ENCODE measurements at regions not wholly inside any gene's neighbourhood (a gene's known extent, or its start where the extent isn't known, plus 50 kb on each side); places are given as distances from the start of the nearest gene placed in this dataset.

- no peak overlapping the region for H3K27ac Mint-ChIP-seq (ENCODE audit: unreplicated experiment)
- no peak for DNase-seq
- TF ChIP-seq CTCF (IDR thresholded peaks at IDR 0.05; ENCODE audit: partially characterized antibody, unreplicated experiment): no peak
- no peaks in the 10 kb centered on the region for H3K4me1 Mint-ChIP-seq (ENCODE audit: low read depth, unreplicated experiment)
- H3K4me3 Mint-ChIP-seq (ENCODE audit: unreplicated experiment): no peak overlapping the region
- H3K27me3 Mint-ChIP-seq (ENCODE audit: unreplicated experiment): no peaks in the 10 kb centered on the region
- H3K9me3 Mint-ChIP-seq (ENCODE audit: unreplicated experiment): no peaks in the 10 kb centered on the region
- no peaks in the 10 kb centered on the region for H3K36me3 Mint-ChIP-seq (ENCODE audit: unreplicated experiment)
Observed at GRCh38 chrX:36913551-36913950, 94.6 kb upstream of the FAM47C start.

- Mint-ChIP-seq H3K27me3 (ENCODE audit: unreplicated experiment) (no peaks in the 10 kb centered on the region), H3K36me3 (ENCODE audit: unreplicated experiment) (no peaks in the 10 kb centered on the region), H3K27ac (ENCODE audit: unreplicated experiment) (no peak overlapping the region), H3K4me3 (ENCODE audit: unreplicated experiment) (no peak overlapping the region), H3K4me1 (ENCODE audit: low read depth, unreplicated experiment) (no peaks in the 10 kb centered on the region), H3K9me3 (ENCODE audit: unreplicated experiment) (no peaks in the 10 kb centered on the region)
- no peak for DNase-seq
- no peak for TF ChIP-seq CTCF (IDR thresholded peaks at IDR 0.05; ENCODE audit: partially characterized antibody, unreplicated experiment)
Observed at GRCh38 chrX:36916941-36917340, 91.2 kb upstream of the FAM47C start.

- H3K27ac Mint-ChIP-seq (ENCODE audit: unreplicated experiment): no peak overlapping the region
- H3K9me3 Mint-ChIP-seq (ENCODE audit: unreplicated experiment): no peaks in the 10 kb centered on the region
- DNase-seq: no peak
- no peak for TF ChIP-seq CTCF (IDR thresholded peaks at IDR 0.05; ENCODE audit: partially characterized antibody, unreplicated experiment)
- H3K4me3 Mint-ChIP-seq (ENCODE audit: unreplicated experiment): no peak overlapping the region
- H3K4me1 Mint-ChIP-seq (ENCODE audit: low read depth, unreplicated experiment): no peaks in the 10 kb centered on the region
- H3K27me3 Mint-ChIP-seq (ENCODE audit: unreplicated experiment): no peaks in the 10 kb centered on the region
- peaks cover 4% of the 10 kb centered on the region for H3K36me3 Mint-ChIP-seq (ENCODE audit: unreplicated experiment)
Observed at GRCh38 chrX:36927712-36928111, 80.5 kb upstream of the FAM47C start.

- Mint-ChIP-seq H3K4me1 (ENCODE audit: low read depth, unreplicated experiment) (no peaks in the 10 kb centered on the region), H3K27ac (ENCODE audit: unreplicated experiment) (no peak overlapping the region), H3K4me3 (ENCODE audit: unreplicated experiment) (no peak overlapping the region), H3K9me3 (ENCODE audit: unreplicated experiment) (no peaks in the 10 kb centered on the region), H3K36me3 (ENCODE audit: unreplicated experiment) (peaks cover 4% of the 10 kb centered on the region), H3K27me3 (ENCODE audit: unreplicated experiment) (no peaks in the 10 kb centered on the region)
- no peak for TF ChIP-seq CTCF (IDR thresholded peaks at IDR 0.05; ENCODE audit: partially characterized antibody, unreplicated experiment)
- DNase-seq: no peak
Observed at GRCh38 chrX:36930491-36930890, 77.7 kb upstream of the FAM47C start.

GRCh38 chrX:36947214-36947613, 61.0 kb upstream of the FAM47C start:
- Mint-ChIP-seq H3K9me3 (ENCODE audit: unreplicated experiment) (no peaks in the 10 kb centered on the region), H3K4me3 (ENCODE audit: unreplicated experiment) (no peak overlapping the region), H3K4me1 (ENCODE audit: low read depth, unreplicated experiment) (no peaks in the 10 kb centered on the region), H3K36me3 (ENCODE audit: unreplicated experiment) (no peaks in the 10 kb centered on the region), H3K27me3 (ENCODE audit: unreplicated experiment) (no peaks in the 10 kb centered on the region), H3K27ac (ENCODE audit: unreplicated experiment) (no peak overlapping the region)
- TF ChIP-seq CTCF (IDR thresholded peaks at IDR 0.05; ENCODE audit: partially characterized antibody, unreplicated experiment): no peak
- no peak for DNase-seq

All from glutamatergic neuron (in vitro differentiated cells).